ENCODE measurements at regions not wholly inside any gene's neighbourhood (a gene's known extent, or its start where the extent isn't known, plus 50 kb on each side); places are given as distances from the start of the nearest gene placed in this dataset.
A peak's percentile ranks its signal among the peaks of the same experiment; 100 is the strongest.

DNA sequence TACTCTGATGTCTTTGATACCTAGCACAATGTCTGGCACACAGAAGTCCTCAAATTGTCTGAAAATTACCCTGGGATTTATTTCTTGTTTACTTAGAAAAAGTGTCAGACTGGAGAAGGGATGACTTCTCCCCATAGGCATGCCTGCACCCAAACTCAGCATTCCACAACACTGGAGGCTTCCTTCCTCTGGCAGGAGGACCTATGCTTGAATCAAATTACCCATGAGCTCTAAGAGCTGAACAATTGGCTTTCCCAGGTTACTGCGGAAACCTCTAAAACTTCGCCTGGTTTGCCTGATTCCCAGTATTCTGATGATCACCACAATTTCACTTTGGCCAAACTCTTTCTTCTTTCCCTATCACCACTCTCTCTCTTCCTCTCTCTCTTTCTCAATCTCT lies 217.4 kb downstream of the DIPK2A start:
- Mint-ChIP-seq H3K27me3 (no peaks in the 10 kb centered on the region), H3K4me1 (no peaks in the 10 kb centered on the region), H3K9me3 (no peaks in the 10 kb centered on the region), H3K4me3 (no peak overlapping the region), H3K27ac (no peak overlapping the region), H3K36me3 (no peaks in the 10 kb centered on the region)
- ATAC-seq = no peak

DNA sequence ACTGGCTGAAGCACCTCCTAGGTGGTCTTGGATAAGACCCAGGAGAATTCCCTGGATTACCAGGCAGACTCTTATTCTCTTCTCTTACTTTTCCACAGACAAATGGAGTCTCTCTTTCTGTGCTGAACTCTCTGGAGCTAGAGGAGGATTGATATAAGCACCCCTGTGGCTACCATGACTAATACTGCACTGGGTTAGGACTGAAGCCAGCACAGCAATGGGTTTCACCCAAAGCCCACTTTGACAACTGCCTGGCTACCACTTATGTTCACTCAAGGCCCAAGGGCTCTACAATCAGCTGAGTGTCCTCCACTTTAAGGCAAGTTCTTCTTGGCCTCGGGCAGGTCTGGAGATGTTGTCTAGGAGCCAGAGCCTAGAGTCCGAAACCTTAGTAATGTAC lies 225.5 kb downstream of the DIPK2A start:
- Mint-ChIP-seq H3K27me3 (no peaks in the 10 kb centered on the region), H3K9me3 (peaks cover 7% of the 10 kb centered on the region), H3K27ac (no peak overlapping the region), H3K4me3 (no peak overlapping the region), H3K36me3 (peaks cover 11% of the 10 kb centered on the region), H3K4me1 (no peaks in the 10 kb centered on the region)
- no peak for ATAC-seq

DNA sequence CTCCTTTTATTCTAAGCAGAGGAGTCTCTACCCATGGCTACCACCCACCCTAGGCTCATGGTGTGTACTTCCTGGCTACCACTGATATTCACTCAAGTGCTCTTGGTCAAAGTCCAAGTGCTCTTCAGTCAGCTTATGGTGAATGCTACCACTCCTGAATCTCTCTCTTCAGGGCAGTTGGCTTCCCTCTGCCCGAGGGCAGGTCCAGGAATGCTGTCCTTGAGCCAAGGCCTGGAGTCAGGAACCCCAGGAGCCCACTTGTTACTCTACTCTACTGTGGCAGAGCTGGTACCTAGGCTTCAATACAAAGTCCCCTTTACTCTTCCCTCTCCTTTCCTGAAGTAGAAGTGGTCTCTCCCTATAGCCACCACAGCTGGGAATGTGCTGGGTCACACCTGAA lies 226.0 kb downstream of the DIPK2A start:
- ATAC-seq = no peak
- Mint-ChIP-seq H3K4me1 (no peaks in the 10 kb centered on the region), H3K4me3 (no peak overlapping the region), H3K27me3 (no peaks in the 10 kb centered on the region), H3K36me3 (peaks cover 11% of the 10 kb centered on the region), H3K27ac (no peak overlapping the region), H3K9me3 (peaks cover 7% of the 10 kb centered on the region)

DNA sequence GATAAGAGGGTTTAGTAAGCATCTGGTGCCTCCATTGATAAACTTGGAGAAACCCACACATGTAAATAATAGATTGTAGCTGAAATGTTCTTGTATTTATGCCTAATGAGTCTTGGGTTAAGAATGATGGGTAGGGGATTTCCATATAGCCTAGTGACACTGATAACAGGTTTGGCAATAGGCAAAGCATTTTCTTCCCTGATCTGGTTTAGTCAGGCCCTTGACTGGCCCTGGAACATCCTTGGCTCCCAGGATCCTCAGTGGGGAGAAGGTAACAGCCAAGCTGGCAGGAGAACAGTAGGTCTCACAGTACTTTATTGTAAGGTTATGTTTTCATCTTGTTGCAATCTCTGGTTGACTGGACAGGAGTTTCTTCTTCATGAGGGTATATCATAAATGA lies 228.4 kb downstream of the DIPK2A start:
- Mint-ChIP-seq H3K27ac (no peak overlapping the region), H3K9me3 (peaks cover 2% of the 10 kb centered on the region), H3K27me3 (no peaks in the 10 kb centered on the region), H3K4me1 (no peaks in the 10 kb centered on the region), H3K36me3 (peaks cover 3% of the 10 kb centered on the region), H3K4me3 (no peak overlapping the region)
- no peak for ATAC-seq

DNA sequence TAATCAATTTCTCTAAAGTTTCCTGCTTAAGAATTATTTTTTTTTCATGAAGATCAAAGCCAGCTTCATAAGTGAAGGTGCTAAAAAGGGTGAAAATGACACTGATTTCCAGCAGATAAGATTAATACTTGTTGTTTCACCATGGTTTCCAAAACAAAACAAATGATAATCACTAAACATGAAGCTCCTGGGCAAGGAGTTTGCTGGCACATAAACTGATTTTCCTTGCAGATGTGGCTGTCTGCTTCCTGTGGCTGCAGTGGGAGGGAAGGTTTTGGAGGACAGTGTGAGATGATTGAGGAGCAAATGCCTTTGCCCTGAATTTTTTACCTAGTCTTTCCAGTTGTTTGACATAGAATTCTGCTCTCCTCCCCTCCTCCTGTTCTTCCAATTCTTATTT lies 228.8 kb downstream of the DIPK2A start:
- Mint-ChIP-seq H3K4me1 (no peaks in the 10 kb centered on the region), H3K36me3 (no peaks in the 10 kb centered on the region), H3K9me3 (no peaks in the 10 kb centered on the region), H3K27me3 (no peaks in the 10 kb centered on the region), H3K4me3 (no peak overlapping the region), H3K27ac (no peak overlapping the region)
- no peak for ATAC-seq

DNA sequence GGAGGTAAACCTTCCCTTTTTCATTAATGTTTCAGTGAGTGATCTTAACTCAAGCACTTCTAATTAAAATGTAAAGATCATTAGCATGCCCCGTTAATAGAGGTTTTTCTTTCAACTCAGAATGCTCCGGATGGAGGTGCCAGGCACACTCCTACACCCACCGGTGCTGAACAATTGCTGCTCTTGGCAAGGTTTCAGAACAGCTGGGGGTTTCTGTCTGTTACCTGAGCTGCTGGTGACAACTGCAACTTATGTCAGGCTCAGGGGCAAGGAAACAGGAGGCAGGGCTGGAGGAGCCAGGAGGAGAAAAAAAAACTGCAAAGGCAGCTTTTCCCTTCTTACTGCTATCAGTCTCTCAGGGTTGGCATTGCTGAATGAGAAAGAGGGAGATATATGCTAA lies 250.1 kb downstream of the DIPK2A start:
- Mint-ChIP-seq H3K4me1 (no peaks in the 10 kb centered on the region), H3K27me3 (no peaks in the 10 kb centered on the region), H3K36me3 (no peaks in the 10 kb centered on the region), H3K4me3 (no peak overlapping the region), H3K9me3 (no peaks in the 10 kb centered on the region), H3K27ac (no peak overlapping the region)
- ATAC-seq = no peak

DNA sequence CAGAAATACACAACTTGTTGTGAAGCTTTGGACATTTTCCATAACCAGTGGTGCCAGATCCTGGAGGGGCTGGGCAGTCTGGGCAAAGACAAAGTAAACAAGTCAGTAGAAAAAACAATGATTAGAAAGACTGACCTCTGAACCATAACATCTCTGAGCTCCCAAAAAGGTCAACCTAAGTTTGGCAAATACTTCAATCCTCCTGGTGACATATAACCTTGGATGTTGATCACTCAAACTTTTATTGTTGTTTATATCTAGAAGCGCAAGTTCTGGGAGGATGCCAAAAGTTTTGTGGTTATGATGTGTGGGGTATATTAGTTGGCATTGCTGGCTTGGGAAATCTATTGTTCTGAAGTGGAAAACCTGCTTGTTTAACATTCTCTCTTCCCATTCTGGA lies 257.7 kb downstream of the DIPK2A start:
- Mint-ChIP-seq H3K9me3 (no peaks in the 10 kb centered on the region), H3K27ac (no peak overlapping the region), H3K4me3 (no peak overlapping the region), H3K36me3 (no peaks in the 10 kb centered on the region), H3K4me1 (no peaks in the 10 kb centered on the region), H3K27me3 (no peaks in the 10 kb centered on the region)
- no peak for ATAC-seq

DNA sequence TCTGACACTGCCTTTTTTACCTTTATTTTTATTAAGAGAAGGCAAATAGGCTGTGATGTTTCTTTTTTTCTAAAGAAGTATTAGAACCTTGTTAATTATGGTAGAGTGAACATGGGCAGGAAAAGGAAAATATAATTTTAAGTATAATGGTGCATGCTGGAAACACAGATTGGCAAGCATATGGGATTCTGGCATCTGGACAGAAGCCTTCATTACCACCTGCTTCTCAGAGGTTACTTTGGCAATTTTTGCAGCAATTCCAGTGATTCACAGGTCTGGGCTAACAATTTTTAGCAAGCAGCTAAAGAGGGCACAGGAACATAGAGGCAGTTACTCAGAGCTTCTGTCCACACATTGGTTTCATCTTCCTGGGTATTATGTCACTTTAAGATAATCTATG lies 258.3 kb downstream of the DIPK2A start:
- Mint-ChIP-seq H3K4me3 (no peak overlapping the region), H3K36me3 (no peaks in the 10 kb centered on the region), H3K9me3 (no peaks in the 10 kb centered on the region), H3K27ac (no peak overlapping the region), H3K4me1 (no peaks in the 10 kb centered on the region), H3K27me3 (no peaks in the 10 kb centered on the region)
- ATAC-seq = no peak

DNA sequence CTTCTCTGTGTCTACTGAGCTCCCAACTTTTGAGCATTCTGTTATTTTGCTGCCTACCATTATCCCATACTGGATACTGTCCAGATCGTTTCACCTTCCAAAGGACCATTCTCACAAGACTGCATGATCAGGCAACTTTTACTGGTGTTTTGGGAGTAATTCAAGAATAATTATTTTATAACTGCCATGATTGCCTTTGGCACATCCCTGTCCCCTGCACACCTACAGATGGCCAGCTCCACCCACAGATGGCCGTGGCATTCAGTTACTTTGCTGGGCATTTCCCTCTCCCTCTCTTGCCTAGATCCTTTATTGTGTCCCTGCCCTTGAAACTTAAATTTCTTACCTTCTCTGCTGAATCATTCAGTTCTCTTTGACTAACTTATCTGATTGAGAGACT lies 263.9 kb downstream of the DIPK2A start:
- H3K4me1 Mint-ChIP-seq = no peaks in the 10 kb centered on the region
- peak; percentile 31 for ATAC-seq
- H3K9me3 Mint-ChIP-seq = no peaks in the 10 kb centered on the region
- H3K27ac Mint-ChIP-seq = no peak overlapping the region
- peaks cover 25% of the 10 kb centered on the region for H3K27me3 Mint-ChIP-seq
- no peak overlapping the region for H3K4me3 Mint-ChIP-seq
- H3K36me3 Mint-ChIP-seq = no peaks in the 10 kb centered on the region

DNA sequence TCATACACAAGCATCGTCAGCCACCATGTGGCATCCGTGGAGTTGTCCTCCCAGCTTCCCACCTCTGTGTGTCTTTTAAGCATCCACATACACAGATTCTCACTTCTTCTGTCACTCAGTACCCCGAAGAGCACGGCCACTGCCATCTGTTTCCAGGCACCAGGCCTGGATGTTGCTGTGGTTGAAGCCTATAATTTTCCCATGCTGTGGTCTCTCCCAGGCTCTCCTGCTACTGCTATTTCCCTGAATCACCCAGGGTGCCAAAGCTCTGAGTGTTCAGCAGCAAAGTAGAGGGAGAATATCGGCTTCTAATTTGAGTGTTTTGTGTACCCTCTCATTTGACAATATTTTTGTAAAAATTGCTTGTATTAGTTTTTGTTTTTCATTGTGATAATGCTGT lies 265.7 kb downstream of the DIPK2A start:
- Mint-ChIP-seq H3K36me3 (no peaks in the 10 kb centered on the region), H3K27ac (no peak overlapping the region), H3K4me1 (no peaks in the 10 kb centered on the region), H3K4me3 (no peak overlapping the region), H3K27me3 (peaks cover 25% of the 10 kb centered on the region), H3K9me3 (no peaks in the 10 kb centered on the region)
- no peak for ATAC-seq

DNA sequence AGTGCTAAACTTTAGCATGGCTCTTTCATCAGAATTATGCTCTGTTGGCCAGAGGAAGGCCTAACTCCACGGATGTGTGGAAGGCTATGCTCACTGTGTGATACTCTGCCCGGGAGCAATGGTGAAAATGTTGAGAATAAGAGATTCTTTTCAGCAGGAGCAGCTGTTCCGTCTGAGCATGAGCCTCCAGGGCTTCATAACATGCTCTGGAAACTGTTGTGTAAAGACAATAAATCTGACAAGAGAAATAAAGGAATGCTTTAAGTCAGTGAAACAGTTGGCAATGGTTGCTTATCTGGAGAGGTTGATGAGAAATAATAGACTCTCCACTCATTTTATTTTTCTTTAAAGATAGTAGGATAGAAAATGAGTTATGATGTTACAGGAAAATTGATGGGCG lies 269.8 kb downstream of the DIPK2A start:
- Mint-ChIP-seq H3K9me3 (no peaks in the 10 kb centered on the region), H3K36me3 (no peaks in the 10 kb centered on the region), H3K27me3 (peaks cover 25% of the 10 kb centered on the region), H3K4me1 (no peaks in the 10 kb centered on the region), H3K4me3 (no peak overlapping the region), H3K27ac (no peak overlapping the region)
- ATAC-seq = no peak

DNA sequence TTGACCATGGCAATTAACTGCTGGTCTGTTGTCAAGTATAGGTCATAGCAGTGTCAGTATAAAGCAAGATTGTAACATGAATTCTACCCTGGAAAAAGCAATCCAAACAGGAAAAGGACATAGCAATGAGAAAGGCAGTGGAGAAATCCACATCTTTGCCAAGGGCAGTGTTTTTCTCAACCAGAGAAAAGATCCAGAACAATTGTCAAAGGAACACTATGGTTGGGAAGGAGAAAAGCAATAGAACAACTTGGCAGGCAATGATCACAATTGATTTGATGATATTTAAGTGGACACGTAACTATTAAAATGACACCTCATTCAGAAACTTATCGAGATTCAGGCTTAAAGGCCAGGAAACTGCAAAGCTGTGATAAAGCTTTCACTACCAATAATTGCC lies 271.1 kb downstream of the DIPK2A start:
- no peaks in the 10 kb centered on the region for H3K9me3 Mint-ChIP-seq
- H3K27ac Mint-ChIP-seq = no peak overlapping the region
- no peaks in the 10 kb centered on the region for H3K4me1 Mint-ChIP-seq
- ATAC-seq = no peak
- H3K36me3 Mint-ChIP-seq = no peaks in the 10 kb centered on the region
- H3K4me3 Mint-ChIP-seq = no peak overlapping the region
- peaks cover 15% of the 10 kb centered on the region for H3K27me3 Mint-ChIP-seq

DNA sequence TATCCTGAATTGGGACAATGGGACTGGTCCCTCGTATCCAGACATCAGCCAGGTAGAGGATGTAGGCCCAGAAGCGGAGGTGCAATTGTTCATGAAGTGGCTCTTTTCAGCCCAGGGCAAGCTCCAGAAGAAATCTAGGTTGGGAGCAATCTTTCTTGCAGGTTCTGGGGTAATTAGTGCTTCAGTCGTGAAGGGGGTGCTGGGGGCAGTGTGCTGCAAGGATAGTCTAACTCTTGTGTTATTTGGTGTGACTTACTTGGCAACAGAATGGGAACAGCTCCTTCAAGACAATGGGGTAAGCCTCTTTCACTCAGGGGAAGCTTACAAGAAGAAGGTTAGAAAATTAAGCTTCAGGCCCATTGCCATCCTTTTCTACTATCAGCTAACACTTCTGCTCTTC lies 273.0 kb downstream of the DIPK2A start:
- no peaks in the 10 kb centered on the region for H3K4me1 Mint-ChIP-seq
- peaks cover 5% of the 10 kb centered on the region for H3K9me3 Mint-ChIP-seq
- ATAC-seq = no peak
- H3K4me3 Mint-ChIP-seq = no peak overlapping the region
- H3K27me3 Mint-ChIP-seq = peaks cover 3% of the 10 kb centered on the region
- H3K27ac Mint-ChIP-seq = no peak overlapping the region
- no peaks in the 10 kb centered on the region for H3K36me3 Mint-ChIP-seq

DNA sequence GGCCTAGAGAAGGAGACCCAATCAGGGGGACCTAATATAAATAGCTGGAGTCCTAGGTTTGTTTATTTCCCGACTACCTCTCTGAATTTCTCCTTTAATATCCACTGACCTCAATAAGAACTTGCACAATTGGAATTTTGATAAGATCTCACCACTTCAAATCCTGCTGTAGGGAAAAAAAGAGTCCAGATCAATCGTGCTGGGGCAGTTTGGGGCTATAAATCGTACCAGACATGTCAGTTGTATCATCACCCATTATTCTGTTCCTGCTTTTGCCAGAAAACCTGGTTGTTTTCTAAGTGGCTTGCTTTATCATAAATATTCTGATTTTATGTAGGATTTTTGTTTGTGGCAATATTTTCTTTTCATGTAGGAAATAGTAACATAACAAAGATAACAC lies 281.3 kb downstream of the DIPK2A start:
- Mint-ChIP-seq H3K36me3 (no peaks in the 10 kb centered on the region), H3K4me1 (no peaks in the 10 kb centered on the region), H3K27me3 (peaks cover 10% of the 10 kb centered on the region), H3K27ac (no peak overlapping the region), H3K4me3 (no peak overlapping the region), H3K9me3 (peaks cover 5% of the 10 kb centered on the region)
- no peak for ATAC-seq

DNA sequence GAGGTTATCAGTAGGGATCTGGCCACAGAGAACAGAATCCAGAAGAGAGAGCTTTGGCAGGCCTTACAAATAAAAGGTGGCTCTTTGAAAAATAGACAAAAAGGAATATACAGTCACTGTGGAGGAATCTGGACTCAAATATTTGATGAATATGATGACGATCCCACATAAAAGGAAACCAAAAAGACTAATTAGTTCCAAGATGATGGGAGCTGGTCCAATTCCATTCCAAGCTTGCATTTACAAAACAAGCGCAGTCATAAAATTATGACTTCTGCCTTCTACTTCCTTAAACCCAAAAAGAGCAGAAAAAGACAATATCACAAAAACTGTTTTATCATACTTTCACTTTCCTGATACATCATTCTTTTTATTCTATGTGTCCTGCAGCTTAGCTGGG lies 285.8 kb downstream of the DIPK2A start:
- no peaks in the 10 kb centered on the region for H3K9me3 Mint-ChIP-seq
- H3K27me3 Mint-ChIP-seq = peaks cover 10% of the 10 kb centered on the region
- H3K36me3 Mint-ChIP-seq = no peaks in the 10 kb centered on the region

DNA sequence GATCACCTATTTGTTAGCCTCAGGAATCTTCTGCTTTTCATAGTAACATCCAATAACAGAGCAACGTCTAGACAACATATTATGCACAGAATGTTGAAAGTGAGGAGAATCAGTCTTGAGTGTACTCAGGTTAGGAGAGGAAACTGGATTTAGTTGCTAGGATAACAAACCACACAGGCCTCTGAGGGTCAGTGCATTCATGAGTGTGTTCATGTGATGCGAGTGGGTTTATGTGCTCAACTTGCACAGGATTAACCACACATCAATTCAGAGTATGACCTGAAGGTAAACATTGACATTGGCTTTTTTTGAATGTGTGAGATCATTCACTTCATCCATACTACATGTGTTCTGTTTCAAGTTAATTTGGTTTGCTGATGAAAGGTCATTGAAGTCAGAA lies 287.6 kb downstream of the DIPK2A start:
- Mint-ChIP-seq H3K27me3 (peaks cover 6% of the 10 kb centered on the region), H3K4me1 (no peaks in the 10 kb centered on the region), H3K36me3 (no peaks in the 10 kb centered on the region), H3K27ac (no peak overlapping the region), H3K4me3 (no peak overlapping the region), H3K9me3 (no peaks in the 10 kb centered on the region)
- no peak for ATAC-seq

More for the DNA sequence above, 285.8 kb downstream of the DIPK2A start:
- no peak for ATAC-seq
- no peaks in the 10 kb centered on the region for H3K4me1 Mint-ChIP-seq
- no peak overlapping the region for H3K27ac Mint-ChIP-seq
- no peak overlapping the region for H3K4me3 Mint-ChIP-seq

DNA sequence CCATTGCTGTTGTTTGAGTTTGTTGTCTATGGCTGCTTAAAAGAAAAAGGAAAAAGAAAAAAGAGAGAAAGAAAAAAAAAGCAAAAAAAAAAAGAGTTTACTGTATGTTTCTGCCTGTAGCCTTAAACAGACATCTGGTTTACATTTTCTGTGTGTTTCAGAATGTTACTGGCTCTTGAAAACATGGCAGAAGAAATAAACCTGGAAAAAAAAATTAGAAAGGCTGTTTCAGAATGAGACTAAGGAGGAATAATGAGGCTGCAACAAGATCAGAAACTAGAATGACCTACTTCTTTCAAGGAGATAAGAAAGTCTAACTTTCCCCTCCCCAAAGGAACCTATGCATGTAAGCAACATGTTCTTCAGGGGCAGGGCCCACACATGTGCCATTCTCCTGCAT lies 292.1 kb downstream of the DIPK2A start:
- H3K9me3 Mint-ChIP-seq = no peaks in the 10 kb centered on the region
- no peak overlapping the region for H3K27ac Mint-ChIP-seq
- no peaks in the 10 kb centered on the region for H3K36me3 Mint-ChIP-seq
- no peak overlapping the region for H3K4me3 Mint-ChIP-seq
- no peaks in the 10 kb centered on the region for H3K27me3 Mint-ChIP-seq
- ATAC-seq = no peak
- no peaks in the 10 kb centered on the region for H3K4me1 Mint-ChIP-seq

All from stimulated activated memory B cell treated with anti-CD40 and anti-IgM and Interleukin-4, amounts not matched to agents 10 μg/mL and 1 μg/mL and 100 μg/mL, for 72 hours (primary cell).